ENCODE measurements at regions not wholly inside any gene's neighbourhood (a gene's known extent, or its start where the extent isn't known, plus 50 kb on each side); places are given as distances from the start of the nearest gene placed in this dataset.

DNA sequence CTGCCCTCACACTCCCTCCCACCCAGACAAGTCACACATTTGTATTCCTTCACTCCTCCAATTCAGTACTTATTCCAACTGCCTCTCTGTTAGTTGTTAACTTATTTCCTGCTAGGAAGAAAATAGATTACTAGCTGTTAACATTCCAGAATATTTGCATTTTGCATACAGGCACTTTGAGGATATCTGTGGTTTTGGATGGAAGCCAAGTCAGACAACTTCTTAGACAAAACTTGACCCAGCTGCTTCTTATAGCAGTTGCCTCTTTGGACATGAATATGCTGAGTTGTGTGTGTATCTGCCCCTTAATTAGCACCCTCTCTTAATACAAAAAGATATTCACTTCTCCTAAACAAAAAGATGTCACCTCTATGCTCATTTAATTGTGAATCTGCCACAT lies 1280.6 kb upstream of the ACO1 start:
- no peak overlapping the region for H3K4me2 ChIP-seq (ENCODE audit: insufficient read depth, low read length)
- FAIRE-seq (no peak), DNase-seq (ENCODE audit: extremely low read depth in 1 of 4, low spot score in 3 of 4) (no peak), ATAC-seq (no peak)
- no peak overlapping the region for H2AFZ ChIP-seq (ENCODE audit: low read depth, low read length)
- no peaks in the 10 kb centered on the region for H3K4me1 ChIP-seq (replicated peaks in 1 of 2; ENCODE audit: control insufficient read depth in 2 of 2, insufficient read depth in 2 of 2, low read length in 2 of 2)
- no peaks in the 10 kb centered on the region for H3K27me3 ChIP-seq (ENCODE audit: control insufficient read depth in 2 of 2, insufficient read depth in 2 of 2, low read length in 2 of 2)
- H3K9me1 ChIP-seq (ENCODE audit: control insufficient read depth, insufficient read depth, low read length), result no peaks in the 10 kb centered on the region
- ChIA-PET POLR2A (no interaction called here), CTCF (ENCODE audit: low intra/inter-chr PET ratio) (no interaction called here)
- no peaks in the 10 kb centered on the region for H3K79me2 ChIP-seq (ENCODE audit: control insufficient read depth, insufficient read depth, low read length)
- no peaks in the 10 kb centered on the region for H3K36me3 ChIP-seq (ENCODE audit: control insufficient read depth, insufficient read depth, low read length)
- H3K27ac ChIP-seq (ENCODE audit: extremely low read depth, low read depth, low read length), result no peak overlapping the region
- intact Hi-C loops (cut with micrococcal nuclease), result no loop called here
- no TSS peak for BruUV-seq (replicated peaks)
- TF ChIP-seq CHD4 (IDR thresholded peaks at IDR 0.05; ENCODE audit: insufficient read depth, insufficient replicate concordance, low read depth, low read length, poor library complexity, severe bottlenecking) (no peak), SMC3 (conservative IDR thresholded peaks at IDR 0.05; ENCODE audit: insufficient read depth, low read depth, low read length) (no peak)
- no peak overlapping the region for H3K4me3 ChIP-seq
- H4K20me1 ChIP-seq (replicated peaks; ENCODE audit: control insufficient read depth, insufficient read depth, low read length), result no peaks in the 10 kb centered on the region
- H3K9me3 ChIP-seq (replicated peaks; ENCODE audit: control insufficient read depth, insufficient read depth, low read depth, low read length), result no peaks in the 10 kb centered on the region
- H3K9ac ChIP-seq (ENCODE audit: insufficient read depth in 1 of 2, low read depth in 2 of 2, low read length in 2 of 2), result no peak overlapping the region
- in situ Hi-C loops (cut with MboI), result no loop called here

DNA sequence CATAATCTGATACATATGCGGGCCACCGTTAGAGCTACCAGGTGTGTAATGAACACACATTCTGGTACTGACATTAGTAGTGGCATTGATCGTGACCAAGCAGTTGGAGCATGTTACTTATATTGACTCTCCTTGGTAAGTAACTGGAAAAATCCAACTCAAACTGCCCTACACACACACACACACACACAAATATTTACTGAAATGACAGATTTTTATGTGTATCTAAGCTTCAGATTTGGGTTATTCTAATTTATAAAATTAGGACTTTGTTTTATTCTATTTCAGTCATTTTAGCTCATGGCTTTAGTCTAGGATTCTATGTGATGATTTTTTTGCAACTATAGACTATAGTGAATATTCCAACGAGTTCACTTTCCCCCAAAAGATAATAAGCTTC lies 1280.2 kb upstream of the ACO1 start:
- Histone ChIP-seq H3K9me1 (ENCODE audit: control insufficient read depth, insufficient read depth, low read length) (no peaks in the 10 kb centered on the region), H2AFZ (ENCODE audit: low read depth, low read length) (no peak overlapping the region), H3K27me3 (ENCODE audit: control insufficient read depth in 2 of 2, insufficient read depth in 2 of 2, low read length in 2 of 2) (no peaks in the 10 kb centered on the region), H3K27ac (ENCODE audit: extremely low read depth, low read depth, low read length) (no peak overlapping the region), H3K4me2 (ENCODE audit: insufficient read depth, low read length) (no peak overlapping the region), H3K4me1 (replicated peaks in 1 of 2; ENCODE audit: control insufficient read depth in 2 of 2, insufficient read depth in 2 of 2, low read length in 2 of 2) (no peaks in the 10 kb centered on the region), H3K9ac (ENCODE audit: insufficient read depth in 1 of 2, low read depth in 2 of 2, low read length in 2 of 2) (no peak overlapping the region), H3K9me3 (replicated peaks; ENCODE audit: control insufficient read depth, insufficient read depth, low read depth, low read length) (no peaks in the 10 kb centered on the region), H3K79me2 (ENCODE audit: control insufficient read depth, insufficient read depth, low read length) (no peaks in the 10 kb centered on the region), H3K36me3 (ENCODE audit: control insufficient read depth, insufficient read depth, low read length) (no peaks in the 10 kb centered on the region), H4K20me1 (replicated peaks; ENCODE audit: control insufficient read depth, insufficient read depth, low read length) (no peaks in the 10 kb centered on the region), H3K4me3 (no peak overlapping the region)
- ChIA-PET POLR2A (no interaction called here), CTCF (ENCODE audit: low intra/inter-chr PET ratio) (no interaction called here)
- DNase-seq (ENCODE audit: extremely low read depth in 1 of 4, low spot score in 3 of 4) (no peak), ATAC-seq (no peak), FAIRE-seq (no peak)
- in situ Hi-C loops (cut with MboI), result no loop called here
- no CpG with 5 or more reads among the region's 4 CpGs for WGBS (ENCODE audit: insufficient coverage, low coverage, missing lambda C conversion rate)
- intact Hi-C loops (cut with micrococcal nuclease), result no loop called here
- BruUV-seq (replicated peaks), result no TSS peak
- TF ChIP-seq ZNF75A (CRISPR knock-in tag; IDR thresholded peaks at IDR 0.05), result no peak
- TF ChIP-seq PURB (CRISPR knock-in tag; IDR thresholded peaks at IDR 0.05; ENCODE audit: low read depth), result no peak
- TF ChIP-seq CBX5 (IDR thresholded peaks at IDR 0.05; ENCODE audit: borderline replicate concordance, low read depth), result no peak
- TF ChIP-seq MAFG (tag; conservative IDR thresholded peaks at IDR 0.05), result no peak
- no peak for TF ChIP-seq ZNF551 (CRISPR knock-in tag; IDR thresholded peaks at IDR 0.05)
- no peak for TF ChIP-seq POLR2H (tag; IDR thresholded peaks at IDR 0.05; ENCODE audit: low read depth)
- TF ChIP-seq, protein P1, sequence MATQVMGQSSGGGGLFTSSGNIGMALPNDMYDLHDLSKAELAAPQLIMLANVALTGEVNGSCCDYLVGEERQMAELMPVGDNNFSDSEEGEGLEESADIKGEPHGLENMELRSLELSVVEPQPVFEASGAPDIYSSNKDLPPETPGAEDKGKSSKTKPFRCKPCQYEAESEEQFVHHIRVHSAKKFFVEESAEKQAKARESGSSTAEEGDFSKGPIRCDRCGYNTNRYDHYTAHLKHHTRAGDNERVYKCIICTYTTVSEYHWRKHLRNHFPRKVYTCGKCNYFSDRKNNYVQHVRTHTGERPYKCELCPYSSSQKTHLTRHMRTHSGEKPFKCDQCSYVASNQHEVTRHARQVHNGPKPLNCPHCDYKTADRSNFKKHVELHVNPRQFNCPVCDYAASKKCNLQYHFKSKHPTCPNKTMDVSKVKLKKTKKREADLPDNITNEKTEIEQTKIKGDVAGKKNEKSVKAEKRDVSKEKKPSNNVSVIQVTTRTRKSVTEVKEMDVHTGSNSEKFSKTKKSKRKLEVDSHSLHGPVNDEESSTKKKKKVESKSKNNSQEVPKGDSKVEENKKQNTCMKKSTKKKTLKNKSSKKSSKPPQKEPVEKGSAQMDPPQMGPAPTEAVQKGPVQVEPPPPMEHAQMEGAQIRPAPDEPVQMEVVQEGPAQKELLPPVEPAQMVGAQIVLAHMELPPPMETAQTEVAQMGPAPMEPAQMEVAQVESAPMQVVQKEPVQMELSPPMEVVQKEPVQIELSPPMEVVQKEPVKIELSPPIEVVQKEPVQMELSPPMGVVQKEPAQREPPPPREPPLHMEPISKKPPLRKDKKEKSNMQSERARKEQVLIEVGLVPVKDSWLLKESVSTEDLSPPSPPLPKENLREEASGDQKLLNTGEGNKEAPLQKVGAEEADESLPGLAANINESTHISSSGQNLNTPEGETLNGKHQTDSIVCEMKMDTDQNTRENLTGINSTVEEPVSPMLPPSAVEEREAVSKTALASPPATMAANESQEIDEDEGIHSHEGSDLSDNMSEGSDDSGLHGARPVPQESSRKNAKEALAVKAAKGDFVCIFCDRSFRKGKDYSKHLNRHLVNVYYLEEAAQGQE (IDR thresholded peaks at IDR 0.05; ENCODE audit: borderline replicate concordance), result no peak
- TF ChIP-seq, protein P1 (CRISPR knock-in tag; IDR thresholded peaks at IDR 0.05; ENCODE audit: low read depth), result no peak

Data from K562 (cell line).